GM23248 (cell line): ENCODE measurements at regions not wholly inside any gene's neighbourhood (a gene's known extent, or its start where the extent isn't known, plus 50 kb on each side); places are given as distances from the start of the nearest gene placed in this dataset.

ENCODE experiments used
- EZH2 ChIP-seq: fragments of 200-600 bp; sonication (generic); IDR thresholded peaks from 2 replicates; pipeline ENCODE4 v1.6.1; 2018; ENCODE audit warnings: antibody characterized with exemption, mild to moderate bottlenecking; ENCODE audit not compliant: insufficient read depth, poor library complexity, severe bottlenecking
- EZH2phosphoT487 ChIP-seq: fragments of 200-600 bp; sonication (generic); IDR thresholded peaks from 2 replicates; pipeline ENCODE4 v1.6.1; 2018; ENCODE audit warnings: antibody characterized with exemption, moderate library complexity, mild to moderate bottlenecking, low read depth; ENCODE audit not compliant: insufficient read depth

DNA sequence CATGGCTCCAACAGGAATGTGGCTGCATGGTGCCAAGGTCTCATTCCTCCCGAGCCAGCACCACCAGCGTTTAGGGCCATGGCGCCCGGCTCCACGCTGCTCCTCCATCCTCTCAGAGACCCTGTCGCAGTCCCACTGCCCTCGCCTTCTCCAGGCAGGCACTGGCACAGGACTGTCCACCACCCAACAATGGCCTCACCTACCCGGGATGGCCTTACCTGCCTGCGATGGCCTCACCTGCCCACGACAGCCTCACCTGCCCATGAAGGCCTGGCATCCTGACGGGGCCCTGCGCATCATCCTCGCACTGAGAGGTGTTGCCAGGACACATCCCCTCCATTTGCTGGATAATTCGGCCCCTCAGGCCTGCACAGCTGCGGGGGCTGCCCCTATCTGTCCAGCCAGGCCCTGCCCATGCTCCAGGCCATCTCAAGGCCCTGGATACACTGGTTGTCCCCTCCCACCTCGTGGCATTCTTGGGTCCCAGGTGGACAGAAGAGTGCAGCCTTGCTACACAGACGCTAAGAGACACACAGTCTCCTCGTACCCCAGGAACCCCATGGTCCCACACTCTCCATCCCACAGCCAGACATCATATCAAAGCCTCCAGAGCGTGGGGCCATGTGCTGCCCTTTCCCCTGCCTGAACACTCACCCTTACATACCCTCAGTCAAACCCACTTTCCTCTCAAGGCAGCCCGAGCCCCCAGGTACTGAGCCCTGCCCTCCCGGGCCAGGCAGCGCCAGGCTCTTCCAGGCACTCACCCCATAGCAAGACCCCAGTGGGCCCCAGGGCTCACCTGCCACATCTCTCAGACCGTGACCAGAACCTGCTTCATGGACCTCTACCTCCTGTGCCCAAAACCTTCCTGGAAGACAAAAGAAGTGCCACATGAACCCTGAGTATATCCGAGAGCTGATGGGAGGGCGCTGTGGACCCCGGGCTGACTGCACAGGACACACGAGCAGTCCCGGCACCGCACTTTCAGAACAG lies 268.6 kb downstream of the EIPR1 start:
- TF ChIP-seq EZH2, result no peak
- no peak for TF ChIP-seq EZH2phosphoT487
